Suprapubic skin (tissue), 4 donors: ENCODE measurements at regions not wholly inside any gene's neighbourhood (a gene's known extent, or its start where the extent isn't known, plus 50 kb on each side); places are given as distances from the start of the nearest gene placed in this dataset.
A peak's percentile ranks its signal among the peaks of the same experiment; 100 is the strongest.

Experiments
- DNase-seq, 2 donors: peaks; one replicate each; pipeline ENCODE4 v3.0.0-alpha.2; 2019; ENCODE audit warnings: low spot score in 2 of 2
- H3K27ac ChIP-seq: fragments of 200-600 bp; sonication (generic); one replicate; pipeline ENCODE4 v1.5.1; 2019
- H3K27me3 ChIP-seq: fragments of 200-600 bp; sonication (generic); one replicate; pipeline ENCODE4 v1.5.1; 2019
- H3K36me3 ChIP-seq: fragments of 200-600 bp; sonication (generic); one replicate; pipeline ENCODE4 v1.5.1; 2019
- H3K4me1 ChIP-seq: fragments of 200-600 bp; sonication (generic); one replicate; pipeline ENCODE4 v1.5.1; 2019
- H3K4me3 ChIP-seq: fragments of 200-600 bp; sonication (generic); one replicate; pipeline ENCODE4 v1.5.1; 2019; ENCODE audit warnings: mild to moderate bottlenecking
- H3K9me3 ChIP-seq: fragments of 200-600 bp; sonication (generic); one replicate; pipeline ENCODE4 v1.5.1; 2019
- CTCF ChIP-seq, 2 donors: fragments of 200-600 bp in 1 of 2; fragments of 450-650 bp in 1 of 2; sonication (generic) in 1 of 2; IDR thresholded peaks; one replicate each; pipeline ENCODE4 v1.5.1; 2016 to 2019; ENCODE audit warnings: antibody characterized with exemption in 2 of 2, mild to moderate bottlenecking in 1 of 2, moderate library complexity in 1 of 2
- EP300 ChIP-seq: sonication (generic); formaldehyde crosslinking; IDR thresholded peaks from one replicate; pipeline ENCODE4 v1.6.1; 2017; ENCODE audit warnings: antibody characterized with exemption
- POLR2A ChIP-seq, 2 donors: fragments of 450-650 bp; IDR thresholded peaks; one replicate each; pipeline ENCODE4 v1.6.1; 2017; ENCODE audit warnings: antibody characterized with exemption in 2 of 2, mild to moderate bottlenecking in 2 of 2, moderate library complexity in 2 of 2
- POLR2AphosphoS5 ChIP-seq, 3 donors: sonication (generic); formaldehyde crosslinking; IDR thresholded peaks; one replicate each; pipeline ENCODE4 v1.6.1; 2017; ENCODE audit warnings: antibody characterized with exemption in 3 of 3
- WGBS: methylation state at CpG from one replicate; pipeline ENCODE4 v1.1.5; 2018; 5-methylcytosine and 5-hydroxymethylcytosine counted together

DNA sequence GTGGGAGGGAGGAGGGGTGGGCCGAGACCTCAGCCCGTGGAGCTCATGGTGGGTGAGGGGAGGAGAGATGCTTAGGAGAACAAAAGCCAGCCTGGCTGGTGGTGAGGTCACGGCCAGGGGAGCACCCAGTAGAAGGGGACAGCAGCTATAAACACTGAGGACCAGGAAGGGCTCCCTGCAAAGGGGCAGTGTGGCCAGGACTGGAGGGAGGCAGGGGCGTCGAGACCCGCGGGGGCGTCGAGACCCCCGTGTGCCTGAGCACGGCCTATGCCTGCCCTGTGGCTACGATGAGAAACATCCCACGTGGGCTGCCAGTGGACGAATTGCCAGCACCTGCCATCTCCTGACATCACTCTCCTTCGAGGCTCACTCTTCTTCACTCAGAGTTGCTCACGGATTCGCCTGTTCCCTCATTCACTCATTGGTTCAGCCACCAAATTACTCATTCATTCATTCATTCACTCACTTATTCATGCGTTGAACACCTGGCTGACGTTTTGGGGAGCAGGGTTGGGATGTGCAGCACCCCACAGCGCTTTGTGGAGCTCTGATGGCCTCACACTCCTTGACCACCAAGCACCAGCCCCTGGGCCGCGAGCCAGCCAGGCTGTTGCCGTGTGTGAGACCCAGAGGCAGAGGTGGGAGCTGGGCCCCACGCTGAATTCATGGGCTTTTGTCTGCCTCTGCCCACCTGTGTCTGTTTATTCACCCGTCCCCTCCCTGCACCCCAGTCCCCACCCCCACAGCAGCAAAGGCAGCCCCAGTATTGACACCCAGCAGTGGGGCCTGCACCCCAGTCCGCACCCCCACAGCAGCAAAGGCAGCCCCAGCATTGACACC is 61.2 kb upstream of the BHLHE23 start:
- Histone ChIP-seq H3K9me3 (no peaks in the 10 kb centered on the region), H3K36me3 (no peaks in the 10 kb centered on the region), H3K4me3 (no peak overlapping the region), H3K27ac (no peak overlapping the region), H3K4me1 (no peaks in the 10 kb centered on the region), H3K27me3 (peaks cover 95% of the 10 kb centered on the region)
- DNase-seq = no peak
- TF ChIP-seq POLR2AphosphoS5 (IDR thresholded peaks at IDR 0.05) (no peak), EP300 (no peak)
- WGBS = 72% methylated on average over 24 of the region's 26 CpGs

DNA sequence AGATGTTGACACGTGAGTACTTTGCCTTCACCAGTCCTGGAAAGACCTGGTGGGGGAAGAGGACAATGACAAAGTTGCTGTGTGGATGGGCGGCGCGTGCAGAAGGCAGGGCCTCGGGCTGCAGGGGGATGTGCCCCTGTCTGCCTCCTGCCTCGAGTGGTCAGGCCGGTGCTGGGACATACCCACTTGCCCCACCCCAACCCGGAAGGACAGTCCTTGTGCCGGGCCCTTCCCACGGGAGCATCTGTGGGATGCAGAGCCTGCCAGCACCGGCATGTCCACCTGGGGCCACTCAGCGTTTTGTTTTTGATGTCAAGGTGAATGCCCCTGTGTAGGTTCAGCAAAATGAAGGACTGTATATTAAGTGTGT is 60.5 kb upstream of the BHLHE23 start:
- peaks cover 90% of the 10 kb centered on the region for H3K27me3 ChIP-seq
- 65% methylated on average over 12 of the region's 12 CpGs for WGBS

GRCh38 chr20:63066506-63067265 is 59.9 kb upstream of the BHLHE23 start:
- no peaks in the 10 kb centered on the region for H3K4me1 ChIP-seq
- H3K4me3 ChIP-seq = no peak overlapping the region
- H3K27ac ChIP-seq = no peak overlapping the region
- no peaks in the 10 kb centered on the region for H3K36me3 ChIP-seq
- WGBS = 59% methylated on average over 19 of the region's 23 CpGs
- DNase-seq = peak; percentile 32 to 67
- TF ChIP-seq POLR2AphosphoS5 (IDR thresholded peaks at IDR 0.05) (no peak), EP300 (no peak), POLR2A (IDR thresholded peaks at IDR 0.05) (no peak), CTCF (IDR thresholded peaks at IDR 0.05) (no peak)
- H3K9me3 ChIP-seq = no peaks in the 10 kb centered on the region
- H3K27me3 ChIP-seq = peaks cover 84% of the 10 kb centered on the region

More for the DNA sequence above, 60.5 kb upstream of the BHLHE23 start:
- TF ChIP-seq CTCF (IDR thresholded peaks at IDR 0.05) (no peak), POLR2AphosphoS5 (IDR thresholded peaks at IDR 0.05) (no peak), EP300 (no peak), POLR2A (IDR thresholded peaks at IDR 0.05) (no peak)
- no peaks in the 10 kb centered on the region for H3K9me3 ChIP-seq
- H3K27ac ChIP-seq = no peak overlapping the region
- H3K4me1 ChIP-seq = no peaks in the 10 kb centered on the region
- no peak overlapping the region for H3K4me3 ChIP-seq
- no peaks in the 10 kb centered on the region for H3K36me3 ChIP-seq
- DNase-seq = no peak

DNA sequence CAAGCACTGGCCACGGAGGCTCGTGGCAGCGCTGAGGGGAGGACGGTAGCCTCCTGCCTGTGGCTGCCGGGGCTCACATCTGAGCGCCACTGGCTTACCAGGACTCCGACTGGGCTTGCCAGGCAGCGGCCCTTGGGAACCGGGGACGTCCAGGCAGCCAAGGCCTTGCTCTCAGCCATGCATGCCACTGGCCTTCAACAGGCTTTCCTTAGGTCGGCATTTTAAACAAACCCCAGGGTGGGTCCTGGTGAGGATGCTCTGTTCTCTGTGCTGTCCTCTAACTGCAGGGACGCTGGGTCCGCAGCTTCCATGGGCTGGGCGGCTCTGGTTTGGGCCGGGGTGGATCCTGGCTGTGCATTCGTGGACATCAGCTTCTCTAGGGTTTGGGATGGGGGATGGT is 59.1 kb upstream of the BHLHE23 start:
- H3K27me3 ChIP-seq = peaks cover 79% of the 10 kb centered on the region
- peak; percentile 22 to 52 for DNase-seq
- 67% methylated on average over 7 of the region's 16 CpGs for WGBS

More for the DNA sequence above, 59.1 kb upstream of the BHLHE23 start:
- no peak overlapping the region for H3K4me3 ChIP-seq
- no peaks in the 10 kb centered on the region for H3K36me3 ChIP-seq
- H3K9me3 ChIP-seq = no peaks in the 10 kb centered on the region
- no peak overlapping the region for H3K27ac ChIP-seq
- TF ChIP-seq POLR2A (IDR thresholded peaks at IDR 0.05) = no peak
- no peak for TF ChIP-seq EP300
- TF ChIP-seq CTCF (IDR thresholded peaks at IDR 0.05) = no peak
- TF ChIP-seq POLR2AphosphoS5 (IDR thresholded peaks at IDR 0.05) = no peak
- no peaks in the 10 kb centered on the region for H3K4me1 ChIP-seq
